OCI-LY1 (cell line): ENCODE measurements at regions not wholly inside any gene's neighbourhood (a gene's known extent, or its start where the extent isn't known, plus 50 kb on each side); places are given as distances from the start of the nearest gene placed in this dataset.
"Not testable (repeated sequence)": the region's sequence is repeated elsewhere in the genome, so short reads cannot be mapped to it uniquely, and the experiment has no call there.

ENCODE experiments used
- H2AFZ ChIP-seq: fragments of 200-600 bp; sonication (generic), shearing (Covaris generic); 2 replicates; pipeline ENCODE4 v1.6.0; 2014; ENCODE audit warnings: antibody characterized with exemption, mild to moderate bottlenecking, low read length
- H3F3A ChIP-seq: fragments of 200-600 bp; sonication (generic), shearing (Covaris generic); 2 replicates; pipeline ENCODE4 v1.6.0; 2014; ENCODE audit warnings: mild to moderate bottlenecking, antibody characterized with exemption, low read length, moderate library complexity; ENCODE audit not compliant: insufficient read depth
- H3K27ac ChIP-seq: fragments of 200-600 bp; sonication (generic); 2 replicates; pipeline ENCODE4 v1.5.1; 2014; ENCODE audit warnings: low read length, mixed run types, mild to moderate bottlenecking, low read depth; ENCODE audit not compliant: poor library complexity, severe bottlenecking
- H3K27me3 ChIP-seq: fragments of 200-600 bp; sonication (generic); 2 replicates; pipeline ENCODE4 v1.6.0; 2014; ENCODE audit warnings: antibody characterized with exemption, mild to moderate bottlenecking, low read length, moderate library complexity; ENCODE audit not compliant: insufficient read depth
- H3K36me3 ChIP-seq: fragments of 200-600 bp; sonication (generic); 2 replicates; pipeline ENCODE4 v1.6.1; 2014; ENCODE audit warnings: mild to moderate bottlenecking, antibody characterized with exemption, low read length, moderate library complexity, mixed read lengths; ENCODE audit not compliant: insufficient read depth
- H3K4me1 ChIP-seq: fragments of 200-600 bp; sonication (generic); 2 replicates; pipeline ENCODE4 v1.5.1; 2014; ENCODE audit warnings: mild to moderate bottlenecking, low read length, moderate library complexity; ENCODE audit not compliant: insufficient read depth, severe bottlenecking
- H3K4me2 ChIP-seq: fragments of 200-600 bp; sonication (generic), shearing (Covaris generic); 2 replicates; pipeline ENCODE4 v1.6.1; 2014; ENCODE audit warnings: low read length
- H3K4me3 ChIP-seq: fragments of 200-600 bp; sonication (generic); 2 replicates; pipeline ENCODE4 v1.5.1; 2014; ENCODE audit warnings: low read length, low read depth, mild to moderate bottlenecking, mixed read lengths; ENCODE audit not compliant: poor library complexity, severe bottlenecking
- H3K79me2 ChIP-seq: fragments of 200-600 bp; shearing (Covaris generic); 2 replicates; pipeline ENCODE4 v1.6.1; 2016; ENCODE audit warnings: mixed run types, low read length, mixed read lengths; ENCODE audit not compliant: insufficient read depth
- H3K9ac ChIP-seq: fragments of 200-600 bp; sonication (generic), shearing (Covaris generic); 2 replicates; pipeline ENCODE4 v1.6.1; 2014; ENCODE audit warnings: mild to moderate bottlenecking, low read length, mixed read lengths
- H3K9me2 ChIP-seq: fragments of 200-600 bp; sonication (generic), shearing (Covaris generic); 2 replicates; pipeline ENCODE4 v1.6.1; 2014; ENCODE audit warnings: low read depth, mild to moderate bottlenecking, low read length, mixed read lengths
- H3K9me3 ChIP-seq: fragments of 200-600 bp; shearing (Covaris generic); 2 replicates; pipeline ENCODE4 v1.6.1; 2014; ENCODE audit warnings: low read length, mixed read lengths
- H4K20me1 ChIP-seq: fragments of 200-600 bp; sonication (generic), shearing (Covaris generic); 2 replicates; pipeline ENCODE4 v1.6.0; 2016; ENCODE audit warnings: mild to moderate bottlenecking, low read length; ENCODE audit not compliant: insufficient read depth
- EZH2 ChIP-seq: fragments of 200-600 bp; sonication (generic), shearing (Covaris generic); IDR thresholded peaks from 2 replicates; pipeline ENCODE4 v1.8.0; 2017; ENCODE audit warnings: borderline replicate concordance, mixed run types, mild to moderate bottlenecking, antibody characterized with exemption, low read length, moderate library complexity, mixed read lengths
- TF ChIP-seq, protein P1 (sequence below): fragments of 200-600 bp; sonication (generic), shearing (Covaris generic); IDR thresholded peaks from 2 replicates; pipeline ENCODE4 v1.5.1; 2017; ENCODE audit warnings: mild to moderate bottlenecking, antibody characterized with exemption, low read length, moderate library complexity, mixed read lengths

DNA sequence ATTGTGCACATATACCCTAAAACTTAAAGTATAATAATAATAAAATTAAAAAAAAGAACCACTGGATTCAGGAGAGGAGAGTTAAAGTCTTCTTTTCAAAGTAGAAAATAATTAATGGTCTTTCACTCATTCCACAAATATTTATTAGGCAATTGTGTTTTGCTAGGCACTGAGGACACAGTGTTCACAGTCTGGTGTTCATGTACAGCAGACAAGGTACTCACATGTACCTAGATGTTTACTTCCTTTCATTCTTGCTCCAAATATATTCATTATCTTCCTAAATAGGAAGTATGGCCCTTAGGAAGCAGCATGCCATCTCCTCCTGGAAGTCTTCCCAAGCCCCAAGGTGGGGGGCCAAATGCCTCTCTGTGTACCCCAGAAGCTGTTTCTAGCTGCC, 265.0 kb downstream of the NPHP4 start:
- Histone ChIP-seq H3K79me2 (no peaks in the 10 kb centered on the region), H3K4me1 (no peaks in the 10 kb centered on the region), H3K9me2 (no peaks in the 10 kb centered on the region), H3F3A (no peaks in the 10 kb centered on the region), H3K9me3 (no peaks in the 10 kb centered on the region), H3K36me3 (no peaks in the 10 kb centered on the region), H3K4me3 (no peak overlapping the region), H3K27me3 (no peaks in the 10 kb centered on the region), H2AFZ (no peak overlapping the region), H4K20me1 (no peaks in the 10 kb centered on the region), H3K27ac (no peak overlapping the region), H3K4me2 (no peak overlapping the region), H3K9ac (no peak overlapping the region)
- no peak for TF ChIP-seq EZH2
- TF ChIP-seq, protein P1, sequence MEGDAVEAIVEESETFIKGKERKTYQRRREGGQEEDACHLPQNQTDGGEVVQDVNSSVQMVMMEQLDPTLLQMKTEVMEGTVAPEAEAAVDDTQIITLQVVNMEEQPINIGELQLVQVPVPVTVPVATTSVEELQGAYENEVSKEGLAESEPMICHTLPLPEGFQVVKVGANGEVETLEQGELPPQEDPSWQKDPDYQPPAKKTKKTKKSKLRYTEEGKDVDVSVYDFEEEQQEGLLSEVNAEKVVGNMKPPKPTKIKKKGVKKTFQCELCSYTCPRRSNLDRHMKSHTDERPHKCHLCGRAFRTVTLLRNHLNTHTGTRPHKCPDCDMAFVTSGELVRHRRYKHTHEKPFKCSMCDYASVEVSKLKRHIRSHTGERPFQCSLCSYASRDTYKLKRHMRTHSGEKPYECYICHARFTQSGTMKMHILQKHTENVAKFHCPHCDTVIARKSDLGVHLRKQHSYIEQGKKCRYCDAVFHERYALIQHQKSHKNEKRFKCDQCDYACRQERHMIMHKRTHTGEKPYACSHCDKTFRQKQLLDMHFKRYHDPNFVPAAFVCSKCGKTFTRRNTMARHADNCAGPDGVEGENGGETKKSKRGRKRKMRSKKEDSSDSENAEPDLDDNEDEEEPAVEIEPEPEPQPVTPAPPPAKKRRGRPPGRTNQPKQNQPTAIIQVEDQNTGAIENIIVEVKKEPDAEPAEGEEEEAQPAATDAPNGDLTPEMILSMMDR = no peak

DNA sequence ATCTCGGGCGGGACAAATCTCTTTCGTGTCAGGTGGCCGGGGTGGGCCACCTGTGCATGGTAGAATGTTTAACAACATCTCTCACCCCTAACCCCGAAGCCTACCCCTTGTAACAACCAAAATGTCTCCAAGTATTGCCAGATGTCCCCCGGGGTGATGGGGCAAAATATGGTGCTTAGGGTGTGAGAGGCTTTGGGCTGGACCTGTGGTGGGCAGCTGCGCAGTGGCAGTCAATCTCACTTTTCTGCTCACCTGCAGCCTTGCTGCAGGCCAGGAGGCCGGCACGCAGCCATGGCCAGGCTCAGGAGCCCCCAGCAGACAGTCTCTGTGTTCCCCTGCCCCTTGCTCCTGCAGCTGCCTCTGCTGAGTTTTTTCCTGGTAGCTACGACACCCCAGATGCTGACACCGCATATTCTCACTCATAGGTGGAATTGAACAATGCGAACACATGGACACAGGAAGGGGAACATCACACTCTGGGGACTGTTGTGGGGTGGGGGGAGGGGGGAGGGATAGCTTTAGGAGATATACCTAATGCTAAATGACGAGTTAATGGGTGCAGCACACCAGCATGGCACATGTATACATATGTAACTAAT, 265.5 kb downstream of the NPHP4 start:
- H3K9ac ChIP-seq, H3K27ac ChIP-seq, H2AFZ ChIP-seq, H3K36me3 ChIP-seq, H3F3A ChIP-seq, H3K9me3 ChIP-seq, H3K79me2 ChIP-seq, H3K9me2 ChIP-seq, H3K4me1 ChIP-seq, H3K4me2 ChIP-seq, H4K20me1 ChIP-seq, H3K27me3 ChIP-seq, H3K4me3 ChIP-seq: not testable (repeated sequence)

DNA sequence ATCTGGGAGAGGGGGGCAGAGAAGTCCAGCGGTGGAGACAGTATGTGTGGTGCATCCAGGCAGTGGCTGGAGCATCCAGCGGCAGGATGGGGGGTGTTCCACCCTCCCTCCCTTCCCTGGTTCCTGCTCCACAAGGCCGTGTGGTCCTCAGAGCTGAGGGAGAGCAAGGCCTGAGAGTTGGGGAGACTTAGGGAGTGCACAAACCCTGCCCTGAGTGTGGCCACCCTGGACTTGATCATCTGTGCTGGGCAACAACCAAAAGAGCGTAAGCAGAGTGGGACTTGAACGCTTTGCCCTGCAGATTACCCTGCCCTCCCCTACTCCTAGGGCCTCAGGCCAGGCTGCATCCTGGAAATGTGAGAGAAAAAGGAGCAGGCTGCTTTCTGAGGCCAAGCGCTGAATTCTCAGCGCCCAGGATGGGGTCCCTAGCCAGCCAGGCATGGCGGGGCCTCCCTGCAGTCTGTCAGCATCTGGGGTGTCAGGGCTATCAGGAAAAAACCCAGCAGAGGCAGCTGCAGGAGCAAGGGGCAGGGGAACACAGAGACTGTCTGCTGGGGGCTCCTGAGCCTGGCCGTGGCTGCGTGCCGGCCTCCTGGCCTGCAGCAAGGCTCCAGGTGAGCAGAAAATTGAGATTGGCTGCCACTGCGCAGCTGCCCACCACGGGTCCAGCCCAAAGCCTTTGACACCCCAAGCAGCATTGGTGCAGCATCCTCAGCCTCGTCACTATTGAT, 266.2 kb downstream of the NPHP4 start:
- H3F3A ChIP-seq = no peaks in the 10 kb centered on the region
- no peak overlapping the region for H3K9ac ChIP-seq
- no peaks in the 10 kb centered on the region for H3K36me3 ChIP-seq
- no peaks in the 10 kb centered on the region for H3K9me3 ChIP-seq
- no peak overlapping the region for H3K27ac ChIP-seq
- no peak overlapping the region for H3K4me3 ChIP-seq
- no peak for TF ChIP-seq EZH2
- TF ChIP-seq, protein P1 = no peak
- H3K4me1 ChIP-seq = no peaks in the 10 kb centered on the region
- no peaks in the 10 kb centered on the region for H4K20me1 ChIP-seq
- H3K9me2 ChIP-seq = no peaks in the 10 kb centered on the region
- no peaks in the 10 kb centered on the region for H3K27me3 ChIP-seq
- no peak overlapping the region for H3K4me2 ChIP-seq
- H2AFZ ChIP-seq = no peak overlapping the region
- H3K79me2 ChIP-seq = no peaks in the 10 kb centered on the region

DNA sequence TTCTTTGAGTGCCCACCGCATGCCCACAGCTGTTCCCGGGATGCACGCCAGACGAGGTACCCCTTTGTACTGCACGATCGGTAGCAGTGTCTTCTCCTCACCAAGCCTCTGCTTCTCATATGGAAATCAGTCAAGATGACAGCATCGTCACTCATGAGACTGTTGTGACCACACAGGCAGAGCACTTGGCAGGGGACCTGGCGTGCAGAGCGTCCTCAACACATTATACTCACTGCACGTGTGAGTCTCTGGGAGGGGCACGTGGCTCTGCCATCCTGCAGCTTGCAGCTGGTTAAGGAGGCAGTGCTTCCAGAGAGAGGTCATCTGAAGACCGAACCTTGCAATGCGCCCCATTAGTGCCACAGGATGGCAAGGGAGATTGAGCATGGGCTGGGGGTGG, 266.8 kb downstream of the NPHP4 start:
- Histone ChIP-seq H4K20me1 (no peaks in the 10 kb centered on the region), H3K9ac (no peak overlapping the region), H3F3A (no peaks in the 10 kb centered on the region), H3K27me3 (no peaks in the 10 kb centered on the region), H3K9me3 (no peaks in the 10 kb centered on the region), H3K4me1 (no peaks in the 10 kb centered on the region), H3K36me3 (no peaks in the 10 kb centered on the region), H3K4me3 (no peak overlapping the region), H3K79me2 (no peaks in the 10 kb centered on the region), H3K9me2 (no peaks in the 10 kb centered on the region), H3K4me2 (no peak overlapping the region), H2AFZ (no peak overlapping the region), H3K27ac (no peak overlapping the region)
- TF ChIP-seq EZH2 = no peak
- TF ChIP-seq, protein P1 = no peak
